ENCODE measurements at regions not wholly inside any gene's neighbourhood (a gene's known extent, or its start where the extent isn't known, plus 50 kb on each side); places are given as distances from the start of the nearest gene placed in this dataset.
A peak's percentile ranks its signal among the peaks of the same experiment; 100 is the strongest.

DNA sequence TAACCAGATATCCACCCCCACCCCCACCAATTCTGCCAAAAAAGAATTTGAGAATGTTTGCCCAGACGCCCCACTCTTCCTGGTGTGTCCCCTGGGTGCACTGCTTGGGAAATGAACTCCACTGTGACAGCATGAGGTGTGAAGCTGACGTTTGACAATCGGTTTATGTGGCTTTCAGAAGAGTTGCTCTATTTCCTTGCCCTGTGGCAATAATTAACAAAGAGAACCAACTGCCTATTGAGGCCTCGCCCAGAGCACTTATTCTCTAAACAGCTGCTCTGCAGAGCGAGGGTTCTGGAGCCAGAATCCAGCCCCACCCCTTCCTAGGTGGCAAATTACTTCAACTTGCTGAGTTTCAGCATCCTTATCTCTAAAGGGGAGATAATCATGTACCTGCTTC lies 115.8 kb upstream of the SIX3 start:
- no peak for DNase-seq (ENCODE audit: low spot score)

DNA sequence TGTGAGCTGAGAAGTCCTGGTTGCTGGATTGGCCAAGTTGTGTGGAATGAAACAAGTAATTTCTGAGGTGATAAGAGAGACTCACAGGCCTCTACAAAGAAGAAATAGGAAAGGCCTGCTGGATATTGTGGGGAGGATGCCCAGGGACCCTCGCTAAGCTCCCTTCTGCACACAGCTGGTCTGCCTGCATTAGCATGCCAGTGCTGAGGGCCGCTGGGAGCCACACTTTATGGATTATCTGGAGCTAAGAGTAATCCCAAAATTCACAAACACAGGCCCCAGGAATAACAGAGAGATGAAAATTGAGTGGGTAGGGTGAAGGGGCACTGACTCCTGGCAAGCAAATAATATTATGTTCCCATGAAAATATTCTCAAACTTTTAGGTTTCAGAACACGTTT lies 114.9 kb upstream of the SIX3 start:
- no peak for DNase-seq (ENCODE audit: low spot score)

DNA sequence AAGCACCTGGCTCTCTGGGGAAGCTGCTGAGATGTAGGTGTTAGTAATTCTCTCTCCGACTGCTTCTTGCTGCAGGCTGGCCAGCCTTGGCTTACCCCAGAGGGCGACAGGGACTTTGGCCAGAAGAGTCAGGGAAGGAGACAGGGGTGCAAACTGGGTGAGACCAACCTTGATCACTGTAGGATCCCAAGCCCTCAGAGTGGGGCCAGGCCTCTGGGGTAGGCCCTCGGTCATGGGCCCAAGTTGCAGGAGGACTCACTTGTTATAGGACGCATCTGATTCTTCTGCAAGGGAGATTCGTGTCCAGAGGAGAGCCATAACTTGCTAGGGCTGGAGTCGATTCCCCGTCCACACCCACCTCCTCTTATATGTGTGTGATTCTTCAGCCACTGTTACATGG lies 111.7 kb upstream of the SIX3 start:
- DNase-seq (ENCODE audit: low spot score) = no peak

DNA sequence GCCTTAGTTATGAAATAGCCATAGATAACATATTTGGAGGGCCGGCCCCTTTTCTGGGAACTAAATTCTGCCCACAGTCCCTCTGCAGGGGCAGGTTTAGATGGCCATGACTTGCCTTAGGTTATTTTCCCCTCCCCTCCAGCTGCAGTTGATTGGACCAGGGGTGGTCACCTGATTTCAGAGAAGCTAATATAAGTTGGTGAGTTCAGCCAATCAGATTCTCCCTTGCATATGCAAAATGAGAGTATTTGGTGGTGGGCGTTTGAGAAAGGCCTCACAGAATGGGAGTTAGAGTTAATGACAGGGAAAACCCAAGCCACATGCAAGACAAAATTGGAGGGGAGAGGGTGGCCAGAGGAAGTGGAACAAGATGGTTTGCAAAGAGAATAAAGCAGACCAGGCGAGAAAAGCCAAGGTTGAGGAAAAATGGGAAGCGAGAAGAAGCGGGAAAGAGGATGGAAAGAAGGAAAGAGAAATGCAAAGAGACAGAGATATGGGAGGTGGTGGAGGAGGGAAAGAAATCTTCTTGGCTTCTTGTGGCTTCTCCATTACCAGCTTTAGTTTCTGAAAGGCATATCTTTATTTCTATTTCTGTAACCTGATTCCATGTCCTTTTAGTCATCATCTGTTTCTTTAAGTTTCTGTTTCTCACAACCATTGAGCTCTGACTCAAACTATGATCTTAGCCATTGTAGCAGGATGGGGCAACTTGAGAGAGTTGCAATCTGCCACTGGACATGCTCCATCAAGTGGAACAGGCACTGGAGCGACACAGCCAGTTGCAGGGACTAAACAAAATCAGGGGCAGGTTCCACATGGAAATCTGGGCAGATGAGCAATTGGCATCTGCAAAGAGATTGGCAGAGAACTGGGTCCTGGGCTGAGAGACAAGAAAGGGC lies 108.1 kb upstream of the SIX3 start:
- DNase-seq (ENCODE audit: low spot score) = no peak

DNA sequence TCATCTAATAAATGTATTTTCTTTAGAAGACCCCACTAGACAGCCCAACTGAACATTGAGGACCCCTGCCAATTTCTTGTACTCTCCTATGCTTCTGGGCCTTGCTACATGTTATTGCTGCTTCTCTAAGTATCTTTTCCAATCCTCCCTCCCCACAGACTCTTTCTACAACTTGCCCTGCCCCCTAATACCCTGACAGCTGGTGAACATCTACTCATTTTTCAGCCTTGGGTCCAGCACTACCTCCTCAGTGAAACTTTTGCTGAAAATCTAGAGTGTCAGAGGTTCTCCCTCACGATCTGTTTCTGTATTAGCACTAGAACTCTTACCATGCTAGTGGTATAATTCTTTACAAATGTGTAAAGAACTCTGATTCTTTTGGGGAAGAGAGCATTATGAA lies 106.8 kb upstream of the SIX3 start:
- no peak for DNase-seq (ENCODE audit: low spot score)

DNA sequence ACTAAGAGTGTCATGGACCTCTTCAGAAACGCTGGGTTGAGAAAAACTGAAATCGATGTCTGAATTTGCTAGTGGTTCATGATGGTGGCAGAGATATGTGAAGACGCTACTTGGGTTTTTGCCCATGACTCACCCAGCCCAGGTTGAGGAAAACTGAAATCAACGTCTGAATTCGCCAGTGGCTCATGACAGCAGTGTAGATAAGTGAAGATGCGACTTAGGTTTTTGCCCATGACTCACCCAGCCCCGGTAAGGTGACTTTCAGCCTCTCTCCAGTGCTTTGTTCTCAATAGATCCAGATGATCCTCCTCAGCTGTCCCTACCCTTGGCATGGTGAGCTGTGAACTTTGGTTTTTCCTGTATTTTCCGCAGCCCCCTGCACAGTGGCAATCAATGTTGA lies 105.3 kb upstream of the SIX3 start:
- no peak for DNase-seq (ENCODE audit: low spot score)

DNA sequence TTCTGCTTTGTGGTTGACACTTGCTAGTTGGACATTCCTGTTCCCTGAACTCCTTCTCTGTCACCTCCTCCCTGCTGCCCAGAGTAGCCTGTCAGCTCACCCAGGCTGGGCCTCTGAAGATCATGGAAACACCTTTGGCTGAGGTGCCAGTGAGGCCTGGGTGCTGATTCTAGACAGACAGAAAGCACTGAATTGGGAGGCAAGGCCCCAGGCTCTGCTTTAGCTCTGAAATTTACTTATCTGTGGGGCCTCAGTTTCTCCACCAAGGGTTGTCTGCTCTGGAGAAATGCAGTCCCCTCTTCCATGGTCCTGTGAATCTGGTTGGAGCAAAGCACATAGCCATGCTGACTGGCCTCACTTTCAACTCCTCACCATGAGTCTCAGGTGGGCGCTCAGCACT lies 104.6 kb upstream of the SIX3 start:
- no peak for DNase-seq (ENCODE audit: low spot score)

DNA sequence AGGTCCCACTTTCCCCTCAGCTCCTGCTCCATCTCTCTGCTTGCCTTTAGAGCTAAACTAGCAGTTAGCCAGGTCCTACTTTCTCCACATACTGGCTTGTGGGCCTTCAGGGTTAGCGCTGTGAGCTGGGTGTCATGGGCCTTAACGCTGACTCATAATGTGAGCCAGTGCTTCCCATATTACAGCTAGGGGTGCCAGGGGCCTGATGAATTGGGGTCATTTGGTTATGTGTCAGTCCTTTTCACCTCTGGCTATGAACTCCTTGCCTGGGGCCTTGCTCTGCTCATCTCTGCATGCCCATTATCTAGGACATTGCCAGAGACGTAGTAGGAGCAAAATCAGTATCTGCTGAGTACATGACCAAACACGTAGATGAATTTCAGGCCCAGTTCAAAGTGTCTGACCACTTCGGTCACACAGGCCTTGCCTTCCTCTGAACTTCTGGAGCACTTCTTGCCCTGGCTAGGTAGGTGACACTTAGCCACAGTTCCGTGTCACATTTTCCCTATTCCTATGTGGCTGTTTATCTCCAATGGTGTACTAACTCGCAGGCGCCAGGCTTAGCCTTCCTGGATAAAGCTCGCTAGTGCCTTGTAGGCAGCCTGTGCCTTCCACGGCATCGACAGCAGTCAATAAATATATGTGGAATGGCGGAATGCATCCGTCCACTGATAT lies 103.2 kb upstream of the SIX3 start:
- peak; percentile 2 for DNase-seq (ENCODE audit: low spot score)

DNA sequence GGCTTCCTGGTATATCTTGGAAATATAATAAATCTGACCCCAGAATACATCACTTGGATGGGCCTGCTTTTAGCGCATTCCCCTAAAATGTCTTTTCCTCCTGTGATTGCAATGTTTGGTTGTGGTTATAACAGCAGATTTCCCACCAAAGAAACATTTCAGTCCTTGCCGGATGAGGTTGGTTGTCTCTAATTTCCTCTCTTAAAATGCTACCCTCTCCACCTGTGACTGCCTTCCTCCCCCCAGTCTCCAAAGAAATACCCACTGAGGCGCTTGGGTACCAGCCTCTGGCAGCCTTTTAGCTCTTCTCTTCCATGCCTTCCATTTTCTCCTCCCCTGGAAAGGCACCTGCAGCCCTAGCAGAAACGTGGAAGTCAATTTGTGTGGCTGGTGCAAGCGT lies 102.1 kb upstream of the SIX3 start:
- peak; percentile 1 for DNase-seq (ENCODE audit: low spot score)

DNA sequence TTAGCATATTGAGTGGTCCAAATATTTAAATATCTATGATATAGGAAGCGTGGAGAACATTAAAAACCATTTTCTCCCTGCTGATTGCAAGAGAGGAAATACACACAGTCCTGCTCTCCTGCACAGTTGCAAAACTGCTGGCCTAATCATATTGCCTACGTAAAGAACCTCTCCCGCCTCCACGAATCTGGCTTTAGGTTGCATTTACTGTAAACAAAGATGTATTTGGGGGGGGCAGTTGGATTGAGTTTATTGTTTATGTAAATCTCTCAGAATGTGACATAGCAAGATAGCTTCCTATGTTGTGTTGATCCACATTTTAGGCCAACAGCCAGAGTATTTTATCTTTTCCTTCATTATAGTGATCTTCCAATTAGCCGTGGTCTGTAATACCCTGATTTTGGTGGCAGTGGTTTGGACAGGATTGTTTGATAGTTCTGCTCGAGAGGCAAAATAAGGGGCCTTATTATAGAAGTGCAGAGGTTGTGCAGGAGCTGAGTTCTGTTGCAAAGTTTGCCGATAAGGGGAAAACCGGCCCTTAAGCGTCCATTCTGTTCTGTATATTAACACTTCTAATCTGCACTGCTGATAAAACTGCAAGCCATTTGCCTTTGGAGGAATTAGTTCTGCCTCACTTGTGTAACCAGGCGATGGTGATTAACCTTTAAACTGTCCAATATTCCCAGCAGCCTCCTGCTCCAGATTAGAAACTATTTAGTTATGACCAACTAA lies 101.6 kb upstream of the SIX3 start:
- peak; percentile 1 for DNase-seq (ENCODE audit: low spot score)

DNA sequence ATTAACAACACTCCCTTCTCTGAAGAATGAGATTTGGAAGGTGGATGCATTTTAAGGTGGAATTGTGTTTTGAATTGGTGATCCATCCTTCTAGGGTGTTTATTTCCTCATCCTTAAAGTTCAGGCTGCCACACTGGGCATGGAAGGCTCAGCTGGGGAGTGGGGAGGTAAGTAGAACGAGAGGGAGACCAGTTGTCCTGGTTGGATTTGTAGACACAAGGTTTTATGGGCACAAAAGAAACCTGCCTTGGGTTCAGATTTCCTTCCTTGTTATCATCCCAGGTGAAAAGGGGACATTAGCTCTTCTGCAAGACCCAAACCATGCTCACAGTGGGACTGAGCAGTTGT lies 101.0 kb upstream of the SIX3 start:
- no peak for DNase-seq (ENCODE audit: low spot score)

DNA sequence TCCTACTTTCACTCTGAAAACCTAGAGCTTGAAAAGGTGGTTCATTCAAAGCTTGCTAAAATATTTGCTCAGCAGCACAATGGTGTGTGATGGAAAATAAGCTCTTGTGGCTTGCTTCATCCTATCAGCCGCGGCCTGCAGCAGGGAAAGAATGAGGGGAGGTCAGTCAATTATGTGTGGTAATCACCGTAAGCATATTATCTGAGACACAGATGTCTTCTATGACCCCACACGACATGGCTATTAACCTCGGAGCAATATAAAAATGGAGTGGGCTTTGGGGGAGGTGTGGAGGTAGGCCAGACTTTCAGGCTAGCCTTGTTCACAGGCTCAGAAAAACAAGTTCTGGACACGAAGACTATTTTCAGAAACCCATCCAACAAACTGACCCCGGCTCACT lies 98.4 kb upstream of the SIX3 start:
- DNase-seq (ENCODE audit: low spot score) = no peak

DNA sequence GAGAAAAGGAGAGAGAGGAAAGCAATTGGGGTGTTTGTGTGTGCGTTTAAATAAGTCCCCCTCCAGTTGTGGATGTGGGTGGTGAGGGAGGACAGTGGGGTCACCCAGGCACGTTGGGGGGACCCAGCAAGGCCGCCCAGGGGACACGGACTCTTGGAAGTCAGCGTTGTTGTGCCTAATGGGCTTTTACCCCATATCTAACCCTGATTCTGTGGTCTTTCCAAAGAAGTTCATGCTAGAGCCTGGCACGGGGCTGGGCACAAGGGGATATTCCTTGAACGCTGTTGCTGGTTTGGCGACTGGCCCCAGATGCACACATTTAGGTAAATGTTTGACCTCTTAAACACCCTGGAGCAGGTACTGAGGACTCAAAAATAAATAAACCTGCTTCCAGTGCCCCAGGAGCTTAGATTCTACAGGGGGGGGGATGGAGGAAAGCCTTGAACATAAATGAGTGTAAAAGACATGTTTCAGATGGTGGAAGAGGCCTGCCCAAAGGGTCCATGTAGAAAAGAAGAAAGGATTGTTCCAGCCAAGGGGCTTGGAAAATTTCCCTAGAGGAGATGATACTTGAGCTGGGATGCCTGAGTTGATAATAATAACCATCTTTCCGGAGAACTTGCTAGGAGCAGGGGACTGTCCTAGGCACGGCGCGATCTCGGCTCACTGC lies 97.7 kb upstream of the SIX3 start:
- no peak for DNase-seq (ENCODE audit: low spot score)

DNA sequence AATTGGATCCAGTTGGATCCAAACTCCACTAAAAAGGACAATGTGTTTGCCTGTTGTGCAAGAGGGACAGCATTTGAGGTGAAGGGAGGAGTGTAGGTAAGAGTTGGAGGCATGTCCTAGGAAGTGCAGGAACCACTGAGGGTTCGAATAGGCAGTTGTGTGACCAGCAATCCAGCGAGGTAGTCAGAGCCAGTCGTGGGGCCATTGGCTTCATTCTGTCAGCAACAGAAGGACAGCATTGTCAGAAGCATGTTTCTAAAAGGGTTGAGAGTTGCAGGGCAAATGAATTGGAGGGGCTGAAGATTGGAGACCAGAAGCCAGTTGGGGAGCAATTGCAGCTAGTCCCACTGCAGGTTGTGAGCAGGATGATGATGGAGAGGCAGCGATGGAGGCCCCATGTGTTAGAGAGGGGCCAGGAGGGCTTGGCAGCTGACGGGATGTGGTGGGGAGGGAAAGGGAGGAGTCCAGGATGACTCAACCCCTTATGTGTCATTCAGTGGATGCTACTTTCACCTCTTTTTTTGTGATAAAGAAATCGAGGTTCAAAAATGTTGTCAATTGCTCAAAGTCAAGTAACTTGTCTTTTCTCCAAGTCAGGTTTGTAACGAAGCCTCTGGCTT lies 96.7 kb upstream of the SIX3 start:
- DNase-seq (ENCODE audit: low spot score) = peak; percentile 27

DNA sequence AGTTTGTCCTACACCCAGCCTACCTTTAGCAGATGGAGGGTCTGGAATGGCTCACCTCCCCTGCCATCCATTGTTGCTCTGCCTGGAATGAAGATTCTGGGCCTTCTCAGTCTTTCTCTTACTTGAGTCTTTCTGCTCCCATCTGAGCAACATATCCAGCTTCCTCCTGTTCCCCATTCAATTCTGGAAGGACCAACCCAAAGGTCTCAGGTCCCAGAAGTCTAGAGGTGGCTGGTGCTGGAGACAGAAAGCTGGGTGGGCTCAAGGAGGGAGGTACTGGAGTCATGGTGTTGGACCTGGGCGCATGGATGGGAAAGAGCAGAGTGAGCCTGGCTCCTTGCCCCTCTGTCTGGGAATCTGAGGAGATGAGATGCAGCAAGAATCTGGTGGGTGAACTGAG lies 93.5 kb upstream of the SIX3 start:
- no peak for DNase-seq (ENCODE audit: low spot score)

DNA sequence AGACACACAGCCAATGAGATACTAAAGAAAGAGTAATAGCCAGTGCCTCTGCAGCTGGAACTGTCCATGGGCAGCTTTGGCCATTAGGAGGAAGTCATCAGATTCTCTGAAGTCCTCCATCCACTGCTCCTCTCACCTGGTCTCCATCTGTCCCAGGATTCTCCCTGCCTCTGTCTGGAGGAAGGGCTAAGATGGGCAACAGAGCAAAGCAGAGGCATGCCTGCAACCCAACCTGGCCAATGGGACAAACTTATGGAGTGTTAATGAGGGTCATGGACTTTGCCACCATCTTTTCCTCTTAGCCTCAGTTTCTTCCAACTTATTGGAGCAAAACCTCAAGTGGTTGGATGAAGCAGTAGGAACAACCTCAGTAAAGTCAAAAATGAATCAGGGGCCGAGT lies 91.5 kb upstream of the SIX3 start:
- DNase-seq (ENCODE audit: low spot score) = no peak

DNA sequence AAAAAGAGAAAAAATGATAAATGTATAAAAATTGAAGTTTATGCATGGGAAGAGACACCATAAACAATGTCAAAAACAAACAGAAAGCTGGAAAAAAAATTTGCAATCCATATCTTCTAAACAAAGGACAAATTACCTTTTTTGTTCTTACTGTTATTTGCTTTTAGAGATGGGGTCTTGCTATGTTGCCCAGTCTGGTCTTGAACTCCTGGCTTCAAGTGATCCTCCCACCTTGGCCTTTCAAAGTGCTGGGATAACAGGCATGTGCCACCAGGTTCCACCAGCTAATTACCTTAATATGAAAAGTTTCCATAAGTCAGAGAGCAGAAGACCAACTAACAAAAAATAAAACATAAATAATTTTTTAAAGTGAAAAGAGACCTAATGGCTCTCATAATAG lies 90.0 kb upstream of the SIX3 start:
- no peak for DNase-seq (ENCODE audit: low spot score)

DNA sequence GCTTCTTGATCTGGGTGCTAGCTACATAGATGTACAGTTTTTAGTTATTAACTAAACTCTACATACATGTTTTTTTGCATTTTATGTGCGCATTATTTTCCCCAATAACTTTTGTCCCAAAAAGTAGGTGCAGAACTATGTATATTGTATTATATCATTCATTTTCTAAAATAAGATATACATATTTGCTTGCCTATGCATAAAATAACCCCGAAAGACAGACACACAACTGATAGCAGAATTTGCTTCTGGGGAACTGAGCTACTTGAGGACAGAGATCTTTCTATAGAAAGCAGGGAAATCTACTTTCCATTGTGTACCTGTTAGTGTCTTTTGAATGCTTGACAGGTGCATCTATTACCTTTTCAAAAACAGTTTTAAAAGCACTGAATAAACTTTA lies 88.9 kb upstream of the SIX3 start:
- DNase-seq (ENCODE audit: low spot score) = no peak

DNA sequence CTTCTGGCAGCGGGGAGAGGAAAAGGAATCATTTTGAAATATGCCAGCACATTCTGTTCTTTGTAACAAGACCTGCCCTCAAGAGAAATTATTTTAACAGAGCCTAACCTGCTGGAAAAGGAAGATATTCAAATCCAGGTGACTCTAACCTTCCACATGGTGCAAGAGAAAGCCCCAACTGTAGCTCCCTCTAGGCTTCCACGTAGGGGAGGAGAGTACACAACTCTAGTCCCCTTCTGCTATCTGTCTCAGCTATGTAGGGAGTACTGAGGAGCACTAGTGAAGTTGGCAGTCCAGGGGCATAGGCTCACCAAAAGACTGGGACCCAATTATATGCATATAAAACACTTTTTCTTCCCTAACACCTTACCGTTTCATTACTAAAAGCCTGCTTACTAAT lies 82.2 kb upstream of the SIX3 start:
- no peak for DNase-seq (ENCODE audit: low spot score)

DNA sequence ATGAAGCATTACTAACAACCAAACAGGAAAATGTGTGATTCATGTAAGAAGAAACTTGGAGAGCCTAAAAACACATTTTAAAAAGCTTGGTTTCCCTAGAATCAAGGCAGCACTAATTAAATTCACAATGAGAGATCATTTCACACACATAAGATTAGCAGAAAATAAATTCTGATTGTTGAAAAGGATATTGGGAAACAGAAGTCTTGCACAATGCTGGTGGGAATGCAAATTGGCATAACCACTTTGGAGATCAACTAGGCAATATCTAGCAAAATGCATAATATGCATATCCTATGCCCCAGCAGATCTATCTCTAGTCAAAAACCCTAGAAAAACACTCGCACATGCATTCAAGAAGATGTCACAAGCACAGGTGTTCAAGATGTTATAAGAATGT lies 75.3 kb upstream of the SIX3 start:
- no peak for DNase-seq (ENCODE audit: low spot score)

DNA sequence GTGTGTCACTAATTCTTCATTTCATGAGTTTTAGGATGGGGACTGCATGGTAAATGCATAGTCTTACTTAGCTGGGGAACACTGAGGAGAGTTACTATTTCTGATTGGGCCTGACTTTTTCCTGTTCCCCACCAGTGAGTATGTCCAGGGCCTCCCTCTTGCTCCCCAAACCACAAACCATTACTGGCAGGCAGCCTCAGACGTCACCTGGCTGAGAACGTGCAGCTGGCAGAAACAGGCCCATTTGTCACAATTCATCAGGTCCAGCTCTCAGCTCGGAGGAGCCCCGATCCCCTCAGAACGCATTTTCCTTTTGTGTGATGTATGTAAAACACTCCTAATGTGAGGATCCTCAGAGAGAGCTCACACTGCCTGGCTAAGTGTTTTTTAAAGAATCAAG lies 71.7 kb upstream of the SIX3 start:
- no peak for DNase-seq (ENCODE audit: low spot score)

DNA sequence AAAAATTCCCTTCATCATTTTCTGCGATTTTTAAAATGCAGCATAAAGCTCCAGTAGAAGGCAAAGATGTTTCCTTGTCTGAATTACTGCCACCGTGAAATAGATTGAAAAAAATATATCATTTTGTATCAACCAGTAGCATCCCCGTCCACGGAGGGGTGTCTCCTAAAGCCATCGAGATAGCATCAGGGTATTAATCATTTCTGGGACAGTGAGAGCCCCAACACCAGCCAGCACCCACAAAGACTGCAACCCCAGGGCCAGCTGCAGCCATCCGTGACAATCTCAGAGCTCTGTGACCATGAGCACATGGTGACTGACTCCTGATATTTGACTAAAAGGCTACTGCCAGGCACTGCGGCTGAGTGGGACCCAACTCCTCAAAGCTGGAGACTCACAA lies 64.1 kb upstream of the SIX3 start:
- no peak for DNase-seq (ENCODE audit: low spot score)
